Ishikawa (cell line): ENCODE measurements at regions not wholly inside any gene's neighbourhood (a gene's known extent, or its start where the extent isn't known, plus 50 kb on each side); places are given as distances from the start of the nearest gene placed in this dataset.

ENCODE experiments used
- CEBPB ChIP-seq: IDR thresholded peaks from 2 replicates; pipeline ENCODE4 v1.6.1; 2012
- EGR1 ChIP-seq: IDR thresholded peaks from 2 replicates; pipeline ENCODE4 v1.6.1; 2012
- EP300 ChIP-seq: IDR thresholded peaks from 2 replicates; pipeline ENCODE4 v1.6.1; 2012; ENCODE audit warnings: borderline replicate concordance
- RAD21 ChIP-seq: IDR thresholded peaks from 2 replicates; pipeline ENCODE4 v1.6.1; 2012; ENCODE audit warnings: low read depth
- TF ChIP-seq, protein P1 (sequence below): IDR thresholded peaks from 2 replicates; pipeline ENCODE4 v1.6.1; 2012

DNA sequence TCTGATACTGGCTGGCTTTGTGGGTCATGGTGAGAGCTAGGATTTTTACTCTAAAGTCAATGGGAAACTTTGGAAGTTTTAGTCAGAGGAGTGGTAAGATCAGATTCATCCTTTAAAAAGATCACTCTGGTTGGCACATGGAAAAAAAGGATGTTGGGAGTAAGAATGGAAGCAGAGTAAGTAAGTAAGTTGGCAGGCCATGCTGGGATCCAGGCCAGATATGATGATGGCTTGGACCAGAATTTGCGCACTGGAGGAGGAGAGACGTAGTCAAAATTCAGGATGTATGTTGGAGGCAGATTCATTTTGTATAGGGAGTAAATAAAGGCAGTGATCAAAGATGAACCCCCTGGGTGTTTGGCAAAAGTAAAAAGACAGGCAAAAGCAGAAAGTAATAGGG, 283.3 kb upstream of the THSD7B start:
- TF ChIP-seq CEBPB (no peak), EP300 (no peak), RAD21 (no peak), EGR1 (no peak)
- TF ChIP-seq, protein P1, sequence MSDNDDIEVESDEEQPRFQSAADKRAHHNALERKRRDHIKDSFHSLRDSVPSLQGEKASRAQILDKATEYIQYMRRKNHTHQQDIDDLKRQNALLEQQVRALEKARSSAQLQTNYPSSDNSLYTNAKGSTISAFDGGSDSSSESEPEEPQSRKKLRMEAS: no peak
